Left hindlimb (tissue), 1 donor: ENCODE measurements at regions not wholly inside any gene's neighbourhood (a gene's known extent, or its start where the extent isn't known, plus 50 kb on each side); places are given as distances from the start of the nearest gene placed in this dataset.

Experiments used
- DNase-seq: peaks from one replicate; pipeline ENCODE4 v3.0.0-alpha.2; 2018

GRCh38 chr5:159385536-159385935 lies 55.2 kb upstream of the IL12B start:
- no peak for DNase-seq

GRCh38 chr5:159386028-159386711 lies 55.9 kb upstream of the IL12B start:
- no peak for DNase-seq

GRCh38 chr5:159392871-159393270 lies 62.6 kb upstream of the IL12B start:
- no peak for DNase-seq

- DNase-seq = no peak
Observed at GRCh38 chr5:159393854-159394274, 63.6 kb upstream of the IL12B start.

- DNase-seq = no peak
Observed at GRCh38 chr5:159395202-159395601, 64.9 kb upstream of the IL12B start.

GRCh38 chr5:159398936-159399335 lies 68.6 kb upstream of the IL12B start:
- DNase-seq = no peak

GRCh38 chr5:159400476-159400875 lies 70.2 kb upstream of the IL12B start:
- no peak for DNase-seq

- no peak for DNase-seq
Observed at GRCh38 chr5:159402311-159402710, 72.0 kb upstream of the IL12B start.

GRCh38 chr5:159402856-159403255 lies 72.6 kb upstream of the IL12B start:
- no peak for DNase-seq

GRCh38 chr5:159403906-159404681 lies 73.8 kb upstream of the IL12B start:
- no peak for DNase-seq

- DNase-seq = no peak
Observed at GRCh38 chr5:159405611-159406031, 75.3 kb upstream of the IL12B start.

GRCh38 chr5:159406571-159406970 lies 76.3 kb upstream of the IL12B start:
- DNase-seq = no peak

- DNase-seq = no peak
Observed at GRCh38 chr5:159409801-159410200, 79.5 kb upstream of the IL12B start.

- DNase-seq = no peak
Observed at GRCh38 chr5:159410480-159410879, 80.2 kb upstream of the IL12B start.

GRCh38 chr5:159411115-159411514 lies 80.8 kb upstream of the IL12B start:
- DNase-seq = no peak

- DNase-seq = no peak
Observed at GRCh38 chr5:159412284-159413046, 82.2 kb upstream of the IL12B start.

- DNase-seq = no peak
Observed at GRCh38 chr5:159414021-159414420, 83.7 kb upstream of the IL12B start.

- DNase-seq = no peak
Observed at GRCh38 chr5:159415301-159415937, 85.1 kb upstream of the IL12B start.

- DNase-seq = no peak
Observed at GRCh38 chr5:159416438-159416837, 86.2 kb upstream of the IL12B start.

- no peak for DNase-seq
Observed at GRCh38 chr5:159417170-159417569, 86.9 kb upstream of the IL12B start.

GRCh38 chr5:159419576-159419975 lies 89.3 kb upstream of the IL12B start:
- DNase-seq = no peak

GRCh38 chr5:159420940-159421339 lies 90.7 kb upstream of the IL12B start:
- DNase-seq = no peak

- no peak for DNase-seq
Observed at GRCh38 chr5:159422361-159422760, 92.1 kb upstream of the IL12B start.
